BE2C (cell line): ENCODE measurements at regions not wholly inside any gene's neighbourhood (a gene's known extent, or its start where the extent isn't known, plus 50 kb on each side); places are given as distances from the start of the nearest gene placed in this dataset.

Source experiments
- DNase-seq: peaks from one replicate; pipeline ENCODE4 v3.0.0-alpha.2; 2020
- H3K27me3 ChIP-seq: fragments of 250-450 bp; sonication (Bioruptor Pico); 2 replicates; pipeline ENCODE4 v1.5.1; 2020; ENCODE audit warnings: mild to moderate bottlenecking
- H3K36me3 ChIP-seq: fragments of 250-450 bp; sonication (Bioruptor Pico); 2 replicates; pipeline ENCODE4 v1.5.1; 2020; ENCODE audit warnings: mild to moderate bottlenecking
- H3K4me1 ChIP-seq: fragments of 250-450 bp; sonication (Bioruptor Pico); 2 replicates; pipeline ENCODE4 v1.5.1; 2020
- H3K4me3 ChIP-seq: 2 replicates; pipeline ENCODE4 v1.5.1; 2011; ENCODE audit warnings: low read depth, low read length
- H3K9me3 ChIP-seq: fragments of 250-450 bp; sonication (Bioruptor Pico); 2 replicates; pipeline ENCODE4 v1.5.1; 2020
- CTCF ChIP-seq: IDR thresholded peaks from 2 replicates; pipeline ENCODE4 v1.5.1; 2012; ENCODE audit warnings: mild to moderate bottlenecking, low read depth, low read length

- Histone ChIP-seq H3K36me3 (no peaks in the 10 kb centered on the region), H3K27me3 (no peaks in the 10 kb centered on the region), H3K9me3 (no peaks in the 10 kb centered on the region), H3K4me3 (no peak overlapping the region), H3K4me1 (no peaks in the 10 kb centered on the region)
- TF ChIP-seq CTCF, result no peak
- DNase-seq, result no peak
Measured at GRCh38 chr7:119196183-119196582, 971.7 kb downstream of the ANKRD7 start.

GRCh38 chr7:119197172-119197876 is 972.8 kb downstream of the ANKRD7 start:
- no peaks in the 10 kb centered on the region for H3K9me3 ChIP-seq
- H3K4me3 ChIP-seq, result no peak overlapping the region
- TF ChIP-seq CTCF, result no peak
- H3K36me3 ChIP-seq, result no peaks in the 10 kb centered on the region
- H3K27me3 ChIP-seq, result no peaks in the 10 kb centered on the region
- DNase-seq, result no peak
- H3K4me1 ChIP-seq, result no peaks in the 10 kb centered on the region

- H3K36me3 ChIP-seq, result no peaks in the 10 kb centered on the region
- DNase-seq, result peak; percentile 32
- H3K4me1 ChIP-seq, result no peaks in the 10 kb centered on the region
- H3K4me3 ChIP-seq, result no peak overlapping the region
- no peaks in the 10 kb centered on the region for H3K27me3 ChIP-seq
- H3K9me3 ChIP-seq, result no peaks in the 10 kb centered on the region
- TF ChIP-seq CTCF, result peak; percentile 68
Measured at GRCh38 chr7:119197877-119198527, 973.5 kb downstream of the ANKRD7 start.

- H3K27me3 ChIP-seq, result no peaks in the 10 kb centered on the region
- no peaks in the 10 kb centered on the region for H3K36me3 ChIP-seq
- no peaks in the 10 kb centered on the region for H3K4me1 ChIP-seq
- H3K4me3 ChIP-seq, result no peak overlapping the region
- TF ChIP-seq CTCF, result no peak
- no peak for DNase-seq
- peaks cover 3% of the 10 kb centered on the region; the same call in 1 of the 2 replicates for H3K9me3 ChIP-seq
Measured at GRCh38 chr7:119219663-119220062, 995.2 kb downstream of the ANKRD7 start.

GRCh38 chr7:119223930-119224329 is 999.4 kb downstream of the ANKRD7 start:
- DNase-seq, result no peak
- Histone ChIP-seq H3K9me3 (peaks cover under 1% of the 10 kb centered on the region; the same call in 1 of the 2 replicates), H3K36me3 (no peaks in the 10 kb centered on the region), H3K4me3 (no peak overlapping the region), H3K27me3 (no peaks in the 10 kb centered on the region), H3K4me1 (no peaks in the 10 kb centered on the region)
- no peak for TF ChIP-seq CTCF

- Histone ChIP-seq H3K27me3 (no peaks in the 10 kb centered on the region), H3K4me1 (no peaks in the 10 kb centered on the region), H3K36me3 (no peaks in the 10 kb centered on the region), H3K4me3 (no peak overlapping the region), H3K9me3 (no peaks in the 10 kb centered on the region)
- no peak for DNase-seq
- TF ChIP-seq CTCF, result no peak
Measured at GRCh38 chr7:119228482-119228881, 1004.0 kb downstream of the ANKRD7 start.
